HepG2 (cell line): ENCODE measurements at regions not wholly inside any gene's neighbourhood (a gene's known extent, or its start where the extent isn't known, plus 50 kb on each side); places are given as distances from the start of the nearest gene placed in this dataset.
A peak's percentile ranks its signal among the peaks of the same experiment; 100 is the strongest.

Source experiments
- BCL3 ChIP-seq: sonication (generic); formaldehyde crosslinking; IDR thresholded peaks from 2 replicates; pipeline ENCODE4 v1.5.1; 2020; ENCODE audit warnings: mild to moderate bottlenecking, missing genetic modification reagents, moderate library complexity
- BCLAF1 ChIP-seq: fragments of 450-650 bp; IDR thresholded peaks from 2 replicates; pipeline ENCODE4 v1.6.1; 2017; ENCODE audit warnings: mild to moderate bottlenecking
- CENPT ChIP-seq: sonication (generic); formaldehyde crosslinking; IDR thresholded peaks from 2 replicates; pipeline ENCODE4 v1.8.0; 2022; ENCODE audit warnings: low read depth, mild to moderate bottlenecking, moderate library complexity, missing genetic modification reagents
- CREB1 ChIP-seq, 2 experiments: fragments of 450-650 bp in 1 of 2; IDR thresholded peaks; 2 replicates each; pipeline ENCODE4 v1.6.1; 2016 to 2017; ENCODE audit warnings: control low read depth in 1 of 2, mild to moderate bottlenecking in 1 of 2, missing compliant biosample characterization in 1 of 2, missing genetic modification characterization in 1 of 2
- DR1 ChIP-seq: sonication (generic); formaldehyde crosslinking; IDR thresholded peaks from 2 replicates; pipeline ENCODE4 v1.8.0; 2021; ENCODE audit warnings: mild to moderate bottlenecking, missing genetic modification reagents, inconsistent platforms
- FOXK1 ChIP-seq: sonication (generic); formaldehyde crosslinking; IDR thresholded peaks from 2 replicates; pipeline ENCODE4 v1.4.0; 2020; ENCODE audit warnings: low read depth, missing genetic modification reagents, borderline replicate concordance
- GABPA ChIP-seq, 2 experiments: IDR thresholded peaks; 2 replicates each; pipeline ENCODE4 v1.6.1; 2011 to 2016; ENCODE audit warnings: low read depth in 2 of 2, low read length in 1 of 2, missing biosample characterization in 1 of 2, missing genetic modification characterization in 1 of 2
- GTF2F1 ChIP-seq: fragments of 150-350 bp; IDR thresholded peaks from 2 replicates; pipeline ENCODE4 v1.6.1; 2014; ENCODE audit warnings: low read length
- HOXD1 ChIP-seq: sonication (generic); formaldehyde crosslinking; IDR thresholded peaks from 2 replicates; pipeline ENCODE4 v1.5.0; 2020; ENCODE audit warnings: missing genetic modification reagents
- KDM4B ChIP-seq: sonication (generic); formaldehyde crosslinking; IDR thresholded peaks from 2 replicates; pipeline ENCODE4 v1.4.0; 2020; ENCODE audit warnings: missing genetic modification reagents
- POLR2G ChIP-seq: fragments of 200-400 bp; formaldehyde crosslinking; IDR thresholded peaks from 2 replicates; pipeline ENCODE4 v1.6.1; 2018; ENCODE audit warnings: mild to moderate bottlenecking, low read depth, low read length, moderate library complexity
- ZBTB37 ChIP-seq: sonication (generic); formaldehyde crosslinking; IDR thresholded peaks from 2 replicates; pipeline ENCODE4 v1.4.0; 2020; ENCODE audit warnings: mild to moderate bottlenecking, missing genetic modification reagents
- ZFP36 ChIP-seq: fragments of 150-350 bp; IDR thresholded peaks from 2 replicates; pipeline ENCODE4 v1.6.1; 2018; ENCODE audit warnings: borderline replicate concordance, low read length, low read depth; ENCODE audit not compliant: partially characterized antibody
- ZNF180 ChIP-seq: sonication (generic); formaldehyde crosslinking; IDR thresholded peaks from 2 replicates; pipeline ENCODE4 v1.4.0; 2020; ENCODE audit warnings: low read depth, missing genetic modification reagents, borderline replicate concordance
- ZNF225 ChIP-seq: sonication (generic); formaldehyde crosslinking; IDR thresholded peaks from 2 replicates; pipeline ENCODE4 v1.4.0; 2020; ENCODE audit warnings: mild to moderate bottlenecking, missing genetic modification reagents
- ZNF235 ChIP-seq: sonication (generic); formaldehyde crosslinking; IDR thresholded peaks from 2 replicates; pipeline ENCODE4 v1.8.1; 2023; ENCODE audit warnings: mild to moderate bottlenecking, missing genetic modification reagents, borderline replicate concordance
- ZNF350 ChIP-seq: sonication (generic); formaldehyde crosslinking; IDR thresholded peaks from 2 replicates; pipeline ENCODE4 v1.4.0; 2020; ENCODE audit warnings: mild to moderate bottlenecking, low read depth, missing genetic modification reagents, borderline replicate concordance
- ZNF652 ChIP-seq: IDR thresholded peaks from 2 replicates; pipeline ENCODE4 v1.6.1; 2016; ENCODE audit warnings: low read depth, borderline replicate concordance
- ZSCAN31 ChIP-seq: sonication (generic); formaldehyde crosslinking; IDR thresholded peaks from 2 replicates; pipeline ENCODE4 v1.5.0; 2020; ENCODE audit warnings: low read depth, mild to moderate bottlenecking, missing genetic modification reagents
- TF ChIP-seq, protein P1 (sequence below): sonication (generic); formaldehyde crosslinking; IDR thresholded peaks from 2 replicates; pipeline ENCODE4 v1.4.0; 2020; ENCODE audit warnings: mild to moderate bottlenecking, missing genetic modification reagents
- TF ChIP-seq, protein P2 (sequence below): conservative IDR thresholded peaks from 2 replicates; pipeline ENCODE4 v1.6.1; 2018; ENCODE audit warnings: missing genetic modification reagents

- TF ChIP-seq, protein P1, sequence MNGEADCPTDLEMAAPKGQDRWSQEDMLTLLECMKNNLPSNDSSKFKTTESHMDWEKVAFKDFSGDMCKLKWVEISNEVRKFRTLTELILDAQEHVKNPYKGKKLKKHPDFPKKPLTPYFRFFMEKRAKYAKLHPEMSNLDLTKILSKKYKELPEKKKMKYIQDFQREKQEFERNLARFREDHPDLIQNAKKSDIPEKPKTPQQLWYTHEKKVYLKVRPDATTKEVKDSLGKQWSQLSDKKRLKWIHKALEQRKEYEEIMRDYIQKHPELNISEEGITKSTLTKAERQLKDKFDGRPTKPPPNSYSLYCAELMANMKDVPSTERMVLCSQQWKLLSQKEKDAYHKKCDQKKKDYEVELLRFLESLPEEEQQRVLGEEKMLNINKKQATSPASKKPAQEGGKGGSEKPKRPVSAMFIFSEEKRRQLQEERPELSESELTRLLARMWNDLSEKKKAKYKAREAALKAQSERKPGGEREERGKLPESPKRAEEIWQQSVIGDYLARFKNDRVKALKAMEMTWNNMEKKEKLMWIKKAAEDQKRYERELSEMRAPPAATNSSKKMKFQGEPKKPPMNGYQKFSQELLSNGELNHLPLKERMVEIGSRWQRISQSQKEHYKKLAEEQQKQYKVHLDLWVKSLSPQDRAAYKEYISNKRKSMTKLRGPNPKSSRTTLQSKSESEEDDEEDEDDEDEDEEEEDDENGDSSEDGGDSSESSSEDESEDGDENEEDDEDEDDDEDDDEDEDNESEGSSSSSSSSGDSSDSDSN (CRISPR knock-in tag): no peak
- TF ChIP-seq GTF2F1: no peak
- TF ChIP-seq KDM4B (CRISPR knock-in tag): peak; percentile 86
- no peak for TF ChIP-seq HOXD1
- no peak for TF ChIP-seq ZNF180 (CRISPR knock-in tag)
- no peak for TF ChIP-seq ZBTB37
- peak; percentile 25; the same call in 1 of the 2 replicates for TF ChIP-seq ZNF652 (CRISPR knock-in tag)
- no peak for TF ChIP-seq DR1 (CRISPR knock-in tag)
- TF ChIP-seq ZNF235 (CRISPR knock-in tag): no peak
- peak; percentile 55 for TF ChIP-seq ZSCAN31 (CRISPR knock-in tag)
- TF ChIP-seq POLR2G: no peak
- TF ChIP-seq GABPA (IDR thresholded peaks at IDR 0.05; ENCODE audit: low read depth, low read length): no peak
- TF ChIP-seq GABPA (CRISPR knock-in tag; IDR thresholded peaks at IDR 0.05; ENCODE audit: low read depth): no peak
- no peak for TF ChIP-seq ZFP36
- no peak for TF ChIP-seq BCLAF1
- TF ChIP-seq ZNF225 (CRISPR knock-in tag): no peak
- no peak for TF ChIP-seq BCL3 (CRISPR knock-in tag)
- TF ChIP-seq ZNF350: peak; percentile 50; the same call in 1 of the 2 replicates
- TF ChIP-seq FOXK1 (CRISPR knock-in tag): peak; percentile 70; the same call in 1 of the 2 replicates
- TF ChIP-seq, protein P2, sequence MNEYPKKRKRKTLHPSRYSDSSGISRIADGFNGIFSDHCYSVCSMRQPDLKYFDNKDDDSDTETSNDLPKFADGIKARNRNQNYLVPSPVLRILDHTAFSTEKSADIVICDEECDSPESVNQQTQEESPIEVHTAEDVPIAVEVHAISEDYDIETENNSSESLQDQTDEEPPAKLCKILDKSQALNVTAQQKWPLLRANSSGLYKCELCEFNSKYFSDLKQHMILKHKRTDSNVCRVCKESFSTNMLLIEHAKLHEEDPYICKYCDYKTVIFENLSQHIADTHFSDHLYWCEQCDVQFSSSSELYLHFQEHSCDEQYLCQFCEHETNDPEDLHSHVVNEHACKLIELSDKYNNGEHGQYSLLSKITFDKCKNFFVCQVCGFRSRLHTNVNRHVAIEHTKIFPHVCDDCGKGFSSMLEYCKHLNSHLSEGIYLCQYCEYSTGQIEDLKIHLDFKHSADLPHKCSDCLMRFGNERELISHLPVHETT (CRISPR knock-in tag): peak; percentile 72; the same call in 1 of the 2 replicates
- no peak for TF ChIP-seq CREB1 (IDR thresholded peaks at IDR 0.05)
- TF ChIP-seq CREB1 (CRISPR knock-in tag; IDR thresholded peaks at IDR 0.05): no peak; the same call in 1 of the 2 replicates
- no peak for TF ChIP-seq CENPT (CRISPR knock-in tag)
Measured at GRCh38 chr12:115398311-115398781, 714.4 kb upstream of the TBX3 start (continued).
